Karpas-422 (cell line): ENCODE measurements at regions not wholly inside any gene's neighbourhood (a gene's known extent, or its start where the extent isn't known, plus 50 kb on each side); places are given as distances from the start of the nearest gene placed in this dataset.

Experiments used
- DNase-seq: peaks from one replicate; pipeline ENCODE4 v3.0.0-alpha.2; 2015
- H2AFZ ChIP-seq: fragments of 200-600 bp; sonication (generic); 2 replicates; pipeline ENCODE4 v1.6.1; 2014; ENCODE audit warnings: antibody characterized with exemption, low read length, mixed read lengths
- H3K27ac ChIP-seq: fragments of 200-600 bp; sonication (generic); 2 replicates; pipeline ENCODE4 v1.5.1; 2014; ENCODE audit warnings: mild to moderate bottlenecking, low read length, moderate library complexity
- H3K27me3 ChIP-seq: fragments of 200-600 bp; sonication (generic); 2 replicates; pipeline ENCODE4 v1.6.1; 2014; ENCODE audit warnings: low read length, mixed read lengths
- H3K36me3 ChIP-seq: fragments of 200-600 bp; sonication (generic); 2 replicates; pipeline ENCODE4 v1.6.1; 2014; ENCODE audit warnings: low read length, mixed read lengths; ENCODE audit not compliant: insufficient read depth
- H3K4me1 ChIP-seq: fragments of 200-600 bp; sonication (generic); 2 replicates; pipeline ENCODE4 v1.6.1; 2014; ENCODE audit warnings: mild to moderate bottlenecking, low read length, mixed read lengths
- H3K4me2 ChIP-seq: fragments of 200-600 bp; sonication (generic); 2 replicates; pipeline ENCODE4 v1.6.1; 2014; ENCODE audit warnings: low read length, low read depth, mild to moderate bottlenecking; ENCODE audit not compliant: poor library complexity, severe bottlenecking
- H3K4me3 ChIP-seq: fragments of 200-600 bp; sonication (generic); 2 replicates; pipeline ENCODE4 v1.5.1; 2014; ENCODE audit warnings: mild to moderate bottlenecking, antibody characterized with exemption, low read length, mixed read lengths
- H3K79me2 ChIP-seq: fragments of 200-600 bp; sonication (generic); 2 replicates; pipeline ENCODE4 v1.6.1; 2014; ENCODE audit warnings: mild to moderate bottlenecking, low read length, mixed read lengths
- H3K9ac ChIP-seq: fragments of 200-600 bp; sonication (generic); 2 replicates; pipeline ENCODE4 v1.6.0; 2014; ENCODE audit warnings: low read length
- H3K9me2 ChIP-seq: fragments of 200-600 bp; sonication (generic), shearing (Covaris generic); replicated peaks from 2 replicates; pipeline ENCODE4 v1.6.0; 2014; ENCODE audit warnings: mild to moderate bottlenecking, low read length, moderate library complexity; ENCODE audit not compliant: insufficient read depth
- H3K9me3 ChIP-seq: fragments of 300-700, 200-600 bp; sonication (generic); 2 replicates; pipeline ENCODE4 v1.6.1; 2014; ENCODE audit warnings: low read length, mixed read lengths
- H4K20me1 ChIP-seq: fragments of 200-600 bp; sonication (generic); 2 replicates; pipeline ENCODE4 v1.6.1; 2014; ENCODE audit warnings: mild to moderate bottlenecking, antibody characterized with exemption, low read length, low read depth; ENCODE audit not compliant: insufficient read depth

DNA sequence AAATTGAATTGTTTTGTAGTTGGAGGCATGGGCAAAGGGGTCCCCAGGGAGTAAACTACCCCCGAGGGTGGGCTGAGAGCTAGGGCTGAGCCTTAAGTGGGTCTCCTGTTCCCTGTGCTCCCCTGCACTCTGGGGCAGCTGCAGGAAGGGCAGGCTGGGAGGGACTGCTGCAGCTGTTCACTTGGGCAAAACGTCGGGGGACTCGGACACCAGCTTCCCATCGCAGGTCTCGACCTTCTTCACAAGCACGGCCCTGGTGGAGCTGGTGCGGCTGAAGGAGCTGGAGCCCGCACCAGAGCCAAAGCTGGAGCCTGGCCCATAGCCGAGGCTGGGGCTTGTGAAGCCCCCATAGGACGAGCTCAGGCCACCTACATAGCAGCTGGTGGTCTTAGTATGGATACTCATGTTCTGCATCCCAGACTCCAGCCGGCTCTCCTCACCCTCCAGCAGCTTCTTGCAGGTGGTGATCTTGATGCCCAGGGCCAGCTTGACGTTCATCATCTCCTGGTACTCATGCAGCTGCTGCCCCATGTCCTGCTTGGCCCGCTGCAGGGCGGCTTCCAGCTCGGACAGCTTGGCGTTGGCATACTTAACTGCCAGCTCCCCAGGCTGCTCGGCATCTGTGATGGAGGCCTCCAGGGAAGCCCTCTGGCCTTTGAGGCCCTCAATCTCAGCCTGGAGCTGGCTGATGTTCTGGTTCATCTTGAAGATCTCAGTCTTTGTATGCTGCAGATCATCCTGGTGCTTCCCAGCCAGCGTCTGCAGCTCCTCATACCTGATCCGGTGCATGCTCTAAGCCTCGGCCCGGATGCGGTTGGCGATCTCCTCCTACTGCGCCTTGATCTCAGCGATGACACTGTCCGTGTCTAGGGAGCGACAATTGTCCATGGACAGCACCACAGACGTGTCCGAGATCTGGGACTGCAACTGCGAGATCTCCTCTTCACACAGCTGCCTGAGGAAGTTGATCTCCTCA, 423.5 kb upstream of the ARPP21 start:
- no peaks in the 10 kb centered on the region for H3K36me3 ChIP-seq
- H2AFZ ChIP-seq, result no peak overlapping the region
- no peak overlapping the region for H3K4me2 ChIP-seq
- no peaks in the 10 kb centered on the region for H3K27me3 ChIP-seq
- H3K4me1 ChIP-seq, result no peaks in the 10 kb centered on the region
- H3K27ac ChIP-seq, result no peak overlapping the region
- no peaks in the 10 kb centered on the region for H4K20me1 ChIP-seq
- H3K9ac ChIP-seq, result no peak overlapping the region
- no peaks in the 10 kb centered on the region for H3K79me2 ChIP-seq
- DNase-seq, result no peak
- H3K4me3 ChIP-seq, result no peak overlapping the region
- H3K9me2 ChIP-seq, result no peaks in the 10 kb centered on the region
- no peaks in the 10 kb centered on the region for H3K9me3 ChIP-seq

DNA sequence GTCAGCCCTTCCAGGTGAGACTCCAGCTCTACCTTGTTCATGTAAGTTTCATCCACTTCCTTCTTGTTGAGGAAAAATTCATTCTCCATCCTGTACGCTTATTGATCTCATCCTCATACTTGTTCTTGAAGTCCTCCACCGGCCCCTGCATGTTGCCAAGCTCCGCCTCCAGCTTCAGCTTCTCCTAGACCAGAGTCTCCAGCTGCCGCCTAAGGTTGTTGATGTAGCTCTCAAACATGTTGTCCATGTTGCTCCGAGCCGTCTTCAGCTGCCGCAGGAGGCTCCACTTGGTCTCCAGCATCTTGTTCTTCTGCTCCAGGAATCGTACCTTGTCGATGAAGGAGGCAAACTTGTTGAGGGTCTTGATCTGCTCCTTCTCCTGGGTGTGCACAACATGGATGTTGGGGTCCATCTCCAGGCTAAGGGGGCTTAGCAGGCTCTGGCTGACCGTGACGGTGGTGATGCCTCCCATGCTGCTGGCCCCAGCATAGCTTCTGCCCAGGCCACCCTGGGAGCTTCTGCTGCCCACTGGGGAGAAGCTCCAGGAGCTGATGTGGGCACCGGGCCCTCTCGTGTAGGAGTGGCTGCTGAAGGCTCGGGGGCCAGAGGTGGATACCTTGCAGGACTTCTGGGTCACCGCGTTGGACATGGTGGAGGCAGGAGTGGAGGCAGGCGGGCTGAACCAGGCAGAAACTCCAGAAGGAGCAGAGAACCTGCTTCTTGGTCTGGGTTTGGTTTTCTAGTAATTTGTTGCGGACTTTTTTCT, 422.6 kb upstream of the ARPP21 start:
- Histone ChIP-seq H3K9me3 (no peaks in the 10 kb centered on the region), H3K27me3 (no peaks in the 10 kb centered on the region), H4K20me1 (no peaks in the 10 kb centered on the region), H3K9me2 (no peaks in the 10 kb centered on the region), H3K36me3 (no peaks in the 10 kb centered on the region), H3K79me2 (no peaks in the 10 kb centered on the region), H3K9ac (no peak overlapping the region), H3K27ac (no peak overlapping the region), H2AFZ (no peak overlapping the region), H3K4me2 (no peak overlapping the region), H3K4me1 (no peaks in the 10 kb centered on the region), H3K4me3 (no peak overlapping the region)
- no peak for DNase-seq

DNA sequence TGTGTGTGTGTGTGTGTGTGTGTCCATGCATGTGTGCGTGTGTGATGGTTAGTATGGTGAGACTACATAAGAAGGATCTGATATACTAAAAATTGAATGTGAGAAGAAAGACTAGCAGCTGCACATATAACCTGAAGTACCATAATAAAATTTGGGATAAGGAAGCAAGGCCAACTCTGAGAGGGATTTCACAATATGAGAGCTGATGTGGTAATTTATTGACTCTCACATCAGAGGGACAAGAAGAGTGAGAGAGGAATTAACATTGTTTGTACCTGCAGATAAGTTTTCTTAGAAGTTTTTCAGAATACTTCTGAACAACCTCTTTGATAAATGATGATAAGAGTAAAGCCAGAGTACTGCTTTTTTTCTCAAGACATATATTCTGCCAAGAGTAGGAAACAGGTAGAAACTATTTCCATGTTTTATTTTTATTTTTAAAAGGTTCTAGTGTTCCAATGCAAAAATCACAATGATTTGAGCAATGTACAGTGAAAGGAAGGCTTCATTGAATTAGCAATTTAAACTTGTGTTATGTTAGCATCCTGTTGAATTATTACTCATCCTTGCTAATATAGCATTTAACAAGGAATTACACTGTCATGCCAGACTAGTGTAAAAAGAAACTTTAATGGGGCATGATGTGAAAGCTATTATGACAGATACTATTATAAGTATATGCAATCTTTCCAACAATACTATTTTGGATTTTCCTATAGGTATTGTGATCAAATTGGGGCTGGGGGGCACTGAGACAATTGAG, 415.5 kb upstream of the ARPP21 start:
- no peaks in the 10 kb centered on the region for H3K4me1 ChIP-seq
- H3K36me3 ChIP-seq, result no peaks in the 10 kb centered on the region
- H3K79me2 ChIP-seq, result no peaks in the 10 kb centered on the region
- no peaks in the 10 kb centered on the region for H3K9me2 ChIP-seq
- no peaks in the 10 kb centered on the region for H4K20me1 ChIP-seq
- no peak overlapping the region for H3K4me3 ChIP-seq
- H3K4me2 ChIP-seq, result no peak overlapping the region
- no peak for DNase-seq
- H3K9me3 ChIP-seq, result no peaks in the 10 kb centered on the region
- H2AFZ ChIP-seq, result no peak overlapping the region
- no peak overlapping the region for H3K27ac ChIP-seq
- H3K9ac ChIP-seq, result no peak overlapping the region
- no peaks in the 10 kb centered on the region for H3K27me3 ChIP-seq

DNA sequence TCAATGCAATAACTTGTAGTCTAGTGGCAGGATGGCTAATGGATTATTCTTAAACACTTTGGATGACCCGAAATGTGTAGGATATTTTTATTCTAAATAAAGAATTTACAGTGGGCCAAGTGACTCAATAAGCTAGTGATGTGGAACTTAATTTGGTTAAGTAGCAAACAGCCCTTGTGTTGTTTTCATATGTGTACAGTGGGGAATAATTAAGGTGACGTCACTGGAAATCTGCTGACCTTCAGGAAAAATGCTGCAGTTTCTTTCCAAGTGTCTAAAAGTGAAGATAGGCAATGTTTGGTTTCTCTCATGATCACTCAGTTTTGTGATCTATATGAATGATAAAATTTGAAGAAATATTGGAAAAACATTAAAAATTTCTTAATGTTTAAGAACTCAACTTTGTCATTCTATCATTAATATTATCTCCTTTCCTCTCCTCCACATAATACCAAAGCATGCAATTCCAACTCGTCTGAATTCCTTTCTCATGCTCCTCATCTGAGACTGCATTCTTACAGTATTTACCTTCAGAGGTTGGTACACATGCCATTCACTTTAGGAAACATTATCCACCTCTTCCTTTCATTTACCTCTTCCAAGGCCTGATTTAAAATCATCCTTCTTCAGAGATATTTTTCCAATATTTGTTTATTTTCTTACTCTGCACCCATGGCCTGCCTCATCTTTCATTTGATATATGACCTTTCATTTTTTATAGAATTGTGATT, 414.6 kb upstream of the ARPP21 start:
- H3K36me3 ChIP-seq, result no peaks in the 10 kb centered on the region
- H3K9me3 ChIP-seq, result no peaks in the 10 kb centered on the region
- no peak overlapping the region for H3K4me3 ChIP-seq
- no peak overlapping the region for H3K9ac ChIP-seq
- no peak for DNase-seq
- no peak overlapping the region for H3K27ac ChIP-seq
- no peaks in the 10 kb centered on the region for H4K20me1 ChIP-seq
- H3K4me1 ChIP-seq, result no peaks in the 10 kb centered on the region
- no peak overlapping the region for H2AFZ ChIP-seq
- no peaks in the 10 kb centered on the region for H3K9me2 ChIP-seq
- no peak overlapping the region for H3K4me2 ChIP-seq
- no peaks in the 10 kb centered on the region for H3K27me3 ChIP-seq
- no peaks in the 10 kb centered on the region for H3K79me2 ChIP-seq

- H3K9ac ChIP-seq, result no peak overlapping the region
- no peak overlapping the region for H3K27ac ChIP-seq
- no peaks in the 10 kb centered on the region for H3K9me2 ChIP-seq
- no peaks in the 10 kb centered on the region for H3K9me3 ChIP-seq
- DNase-seq, result no peak
- no peaks in the 10 kb centered on the region for H3K79me2 ChIP-seq
- no peaks in the 10 kb centered on the region for H3K27me3 ChIP-seq
- H3K4me2 ChIP-seq, result no peak overlapping the region
- no peak overlapping the region for H3K4me3 ChIP-seq
- H3K4me1 ChIP-seq, result no peaks in the 10 kb centered on the region
- no peak overlapping the region for H2AFZ ChIP-seq
- H4K20me1 ChIP-seq, result no peaks in the 10 kb centered on the region
- no peaks in the 10 kb centered on the region for H3K36me3 ChIP-seq
Observed at GRCh38 chr3:35241236-35241635, 398.1 kb upstream of the ARPP21 start.

DNA sequence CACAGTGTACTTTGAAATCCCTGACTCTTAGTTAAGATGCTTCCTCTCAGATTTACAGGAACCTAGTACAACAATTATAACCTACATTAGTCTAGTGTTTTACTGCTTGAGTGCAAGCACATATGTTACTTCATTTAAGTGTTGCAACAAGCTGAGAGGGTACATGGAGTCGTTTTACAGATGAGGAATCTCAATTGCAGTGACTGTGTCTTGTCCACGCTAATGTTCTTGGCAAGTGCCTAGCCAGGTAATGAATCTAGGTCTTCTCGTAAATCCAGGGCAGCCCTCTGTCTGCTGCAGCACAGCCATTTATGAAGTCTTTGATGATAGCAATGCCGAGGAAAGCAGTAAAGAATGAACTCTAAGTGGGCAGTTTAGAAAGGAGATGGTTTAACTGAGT, 384.4 kb upstream of the ARPP21 start:
- Histone ChIP-seq H3K9me3 (no peaks in the 10 kb centered on the region), H3K36me3 (no peaks in the 10 kb centered on the region)
- no peak for DNase-seq

DNA sequence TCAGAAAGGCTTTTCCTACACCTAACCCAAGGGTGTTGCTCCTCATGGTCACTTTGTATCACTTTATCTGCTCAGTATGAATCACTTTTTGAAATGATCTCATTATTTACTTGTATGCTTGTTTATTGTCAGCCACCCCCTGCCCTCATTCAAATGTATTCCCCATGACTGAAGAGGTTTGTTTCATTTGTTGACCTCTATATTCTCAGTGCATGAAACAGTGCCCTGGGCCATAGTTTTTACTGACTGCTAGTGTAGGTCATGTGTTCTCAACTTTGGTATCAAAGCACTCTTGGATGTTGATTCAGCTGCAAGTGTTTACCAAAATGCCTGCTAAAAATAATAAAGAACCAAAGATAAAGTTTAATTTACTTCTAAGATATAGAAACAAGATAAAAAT, 381.7 kb upstream of the ARPP21 start:
- no peak overlapping the region for H2AFZ ChIP-seq
- H3K4me1 ChIP-seq, result no peaks in the 10 kb centered on the region
- no peak overlapping the region for H3K9ac ChIP-seq
- H3K4me3 ChIP-seq, result no peak overlapping the region
- no peaks in the 10 kb centered on the region for H3K79me2 ChIP-seq
- no peaks in the 10 kb centered on the region for H3K9me3 ChIP-seq
- H3K27me3 ChIP-seq, result no peaks in the 10 kb centered on the region
- H3K36me3 ChIP-seq, result no peaks in the 10 kb centered on the region
- no peak overlapping the region for H3K4me2 ChIP-seq
- H3K27ac ChIP-seq, result no peak overlapping the region
- no peak for DNase-seq
- 0 out of 2 replicates have a peak, but pooled peaks cover 3% of the 10 kb centered on the region for H3K9me2 ChIP-seq
- H4K20me1 ChIP-seq, result no peaks in the 10 kb centered on the region

More for the DNA sequence above, 384.4 kb upstream of the ARPP21 start:
- Histone ChIP-seq H3K4me1 (no peaks in the 10 kb centered on the region), H3K4me2 (no peak overlapping the region), H3K27ac (no peak overlapping the region), H3K27me3 (no peaks in the 10 kb centered on the region), H3K79me2 (no peaks in the 10 kb centered on the region), H3K4me3 (no peak overlapping the region), H2AFZ (no peak overlapping the region), H3K9ac (no peak overlapping the region), H4K20me1 (no peaks in the 10 kb centered on the region), H3K9me2 (0 out of 2 replicates have a peak, but pooled peaks cover 3% of the 10 kb centered on the region)
